ENCODE measurements at regions not wholly inside any gene's neighbourhood (a gene's known extent, or its start where the extent isn't known, plus 50 kb on each side); places are given as distances from the start of the nearest gene placed in this dataset.

GRCh38 chr4:20022471-20022870 lies 229.2 kb upstream of the SLIT2 start:
- POLR2A ChIA-PET (ENCODE audit: low non-redundant PET): no interaction called here
- no peaks in the 10 kb centered on the region for H3K27me3 ChIP-seq (replicated peaks; ENCODE audit: insufficient read depth, low read depth, low read length, poor library complexity)
- H3K36me3 ChIP-seq (ENCODE audit: insufficient read depth, low read length, poor library complexity, severe bottlenecking): no peaks in the 10 kb centered on the region
- no peak for DNase-seq (ENCODE audit: low spot score)
- no peaks in the 10 kb centered on the region for H3K9me3 ChIP-seq (ENCODE audit: low read depth, low read length, poor library complexity, severe bottlenecking)
- no TSS peak for BruUV-seq (replicated peaks)
- TF ChIP-seq, protein P1, sequence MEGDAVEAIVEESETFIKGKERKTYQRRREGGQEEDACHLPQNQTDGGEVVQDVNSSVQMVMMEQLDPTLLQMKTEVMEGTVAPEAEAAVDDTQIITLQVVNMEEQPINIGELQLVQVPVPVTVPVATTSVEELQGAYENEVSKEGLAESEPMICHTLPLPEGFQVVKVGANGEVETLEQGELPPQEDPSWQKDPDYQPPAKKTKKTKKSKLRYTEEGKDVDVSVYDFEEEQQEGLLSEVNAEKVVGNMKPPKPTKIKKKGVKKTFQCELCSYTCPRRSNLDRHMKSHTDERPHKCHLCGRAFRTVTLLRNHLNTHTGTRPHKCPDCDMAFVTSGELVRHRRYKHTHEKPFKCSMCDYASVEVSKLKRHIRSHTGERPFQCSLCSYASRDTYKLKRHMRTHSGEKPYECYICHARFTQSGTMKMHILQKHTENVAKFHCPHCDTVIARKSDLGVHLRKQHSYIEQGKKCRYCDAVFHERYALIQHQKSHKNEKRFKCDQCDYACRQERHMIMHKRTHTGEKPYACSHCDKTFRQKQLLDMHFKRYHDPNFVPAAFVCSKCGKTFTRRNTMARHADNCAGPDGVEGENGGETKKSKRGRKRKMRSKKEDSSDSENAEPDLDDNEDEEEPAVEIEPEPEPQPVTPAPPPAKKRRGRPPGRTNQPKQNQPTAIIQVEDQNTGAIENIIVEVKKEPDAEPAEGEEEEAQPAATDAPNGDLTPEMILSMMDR (conservative IDR thresholded peaks at IDR 0.05; ENCODE audit: low read depth, low read length): no peak
- no peak for TF ChIP-seq EZH2 (IDR thresholded peaks at IDR 0.05; ENCODE audit: borderline replicate concordance, low read depth, low read length, poor library complexity, severe bottlenecking)
- CTCF ChIA-PET: no interaction called here
- H3K4me3 ChIP-seq (ENCODE audit: low read depth, low read length, poor library complexity, severe bottlenecking): no peak overlapping the region
- no peak overlapping the region for H3K27ac ChIP-seq (ENCODE audit: low read depth, low read length, poor library complexity, severe bottlenecking)
- intact Hi-C loops (cut with micrococcal nuclease; ENCODE audit: unreplicated experiment): no loop called here
- no peaks in the 10 kb centered on the region for H3K4me1 ChIP-seq (ENCODE audit: insufficient read depth, low read length, poor library complexity, severe bottlenecking)

DNA sequence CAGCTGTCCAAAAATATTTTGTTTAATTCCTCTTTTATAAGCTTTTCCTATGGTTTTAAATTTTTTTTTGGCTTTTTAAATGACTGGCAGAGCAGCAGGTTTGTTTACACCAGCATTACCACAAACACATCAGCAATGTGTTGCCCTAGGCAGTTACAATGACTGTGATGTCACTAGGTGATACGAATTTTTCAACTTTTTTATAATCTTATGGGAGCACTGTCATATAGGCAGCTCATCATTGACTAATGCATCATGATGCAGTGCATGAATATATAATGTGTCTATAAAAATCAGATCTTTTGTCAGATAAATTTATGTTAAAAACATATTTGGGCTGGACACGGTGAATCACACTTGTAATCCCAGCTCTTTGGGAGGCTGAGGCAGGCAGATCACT lies 231.6 kb upstream of the SLIT2 start:
- Histone ChIP-seq H3K9me3 (ENCODE audit: low read depth, low read length, poor library complexity, severe bottlenecking) (no peaks in the 10 kb centered on the region), H3K4me1 (ENCODE audit: insufficient read depth, low read length, poor library complexity, severe bottlenecking) (no peaks in the 10 kb centered on the region), H3K4me3 (ENCODE audit: low read depth, low read length, poor library complexity, severe bottlenecking) (no peak overlapping the region), H3K27me3 (replicated peaks; ENCODE audit: insufficient read depth, low read depth, low read length, poor library complexity) (no peaks in the 10 kb centered on the region), H3K27ac (ENCODE audit: low read depth, low read length, poor library complexity, severe bottlenecking) (no peak overlapping the region), H3K36me3 (ENCODE audit: insufficient read depth, low read length, poor library complexity, severe bottlenecking) (no peaks in the 10 kb centered on the region)
- POLR2A ChIA-PET (ENCODE audit: low non-redundant PET): no interaction called here
- CTCF ChIA-PET: no interaction called here
- no peak for TF ChIP-seq EZH2 (IDR thresholded peaks at IDR 0.05; ENCODE audit: borderline replicate concordance, low read depth, low read length, poor library complexity, severe bottlenecking)
- TF ChIP-seq, protein P1 (conservative IDR thresholded peaks at IDR 0.05; ENCODE audit: low read depth, low read length): no peak
- DNase-seq (ENCODE audit: low spot score): no peak
- intact Hi-C loops (cut with micrococcal nuclease; ENCODE audit: unreplicated experiment): no loop called here
- BruUV-seq (replicated peaks): no TSS peak

GRCh38 chr4:20019310-20020015 lies 232.2 kb upstream of the SLIT2 start:
- BruUV-seq (replicated peaks): no TSS peak
- no peak overlapping the region for H3K4me3 ChIP-seq (ENCODE audit: low read depth, low read length, poor library complexity, severe bottlenecking)
- no peaks in the 10 kb centered on the region for H3K4me1 ChIP-seq (ENCODE audit: insufficient read depth, low read length, poor library complexity, severe bottlenecking)
- POLR2A ChIA-PET (ENCODE audit: low non-redundant PET): no interaction called here
- no peak overlapping the region for H3K27ac ChIP-seq (ENCODE audit: low read depth, low read length, poor library complexity, severe bottlenecking)
- H3K36me3 ChIP-seq (ENCODE audit: insufficient read depth, low read length, poor library complexity, severe bottlenecking): no peaks in the 10 kb centered on the region
- TF ChIP-seq, protein P1 (conservative IDR thresholded peaks at IDR 0.05; ENCODE audit: low read depth, low read length): no peak
- no peak for TF ChIP-seq EZH2 (IDR thresholded peaks at IDR 0.05; ENCODE audit: borderline replicate concordance, low read depth, low read length, poor library complexity, severe bottlenecking)
- H3K9me3 ChIP-seq (ENCODE audit: low read depth, low read length, poor library complexity, severe bottlenecking): no peaks in the 10 kb centered on the region
- H3K27me3 ChIP-seq (replicated peaks; ENCODE audit: insufficient read depth, low read depth, low read length, poor library complexity): no peaks in the 10 kb centered on the region
- no peak for DNase-seq (ENCODE audit: low spot score)
- intact Hi-C loops (cut with micrococcal nuclease; ENCODE audit: unreplicated experiment): no loop called here
- CTCF ChIA-PET: no interaction called here
